ENCODE measurements at regions not wholly inside any gene's neighbourhood (a gene's known extent, or its start where the extent isn't known, plus 50 kb on each side); places are given as distances from the start of the nearest gene placed in this dataset.
"Not testable (repeated sequence)": the region's sequence is repeated elsewhere in the genome, so short reads cannot be mapped to it uniquely, and the experiment has no call there.

DNA sequence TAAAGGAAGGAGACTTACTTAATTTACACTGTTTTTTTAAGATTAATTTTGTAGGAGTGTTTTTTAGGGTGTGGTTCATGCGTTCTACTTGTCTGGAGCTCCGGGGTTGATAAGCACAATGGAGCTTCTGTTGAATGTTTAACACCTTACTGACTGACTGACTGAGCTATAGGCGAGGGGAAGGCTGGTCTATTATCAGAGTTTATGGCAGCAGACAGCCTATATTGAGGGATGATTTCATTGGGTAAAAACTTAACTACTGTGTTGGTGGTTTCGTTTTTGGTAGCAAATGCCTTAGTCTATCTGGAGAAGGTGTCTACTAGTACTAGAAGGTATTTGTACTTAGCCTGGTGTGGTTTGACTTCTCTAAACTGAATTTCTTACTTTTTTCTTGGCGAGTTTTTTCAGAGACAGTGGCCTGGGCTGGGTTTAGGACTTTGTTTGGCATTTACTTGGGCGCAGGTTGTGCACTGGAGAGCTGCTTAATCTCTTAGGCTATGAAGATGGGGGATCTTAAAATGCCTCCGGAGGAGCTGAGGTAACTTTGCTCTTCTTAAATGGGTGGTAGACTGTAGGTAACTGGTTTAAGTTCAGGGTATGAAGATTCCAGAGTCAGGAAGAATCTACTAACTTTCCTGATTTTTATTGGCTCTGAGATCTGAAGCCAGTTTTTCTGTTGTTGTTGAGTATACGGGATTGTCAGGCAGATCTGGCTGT lies 130.2 kb downstream of the ART5 start:
- not testable (repeated sequence) for TF ChIP-seq KLF16 (CRISPR knock-in tag; IDR thresholded peaks at IDR 0.05); U2AF1 (optimal IDR thresholded peaks at IDR 0.05; ENCODE audit: low read depth, low read length); HNRNPK (IDR thresholded peaks at IDR 0.05; ENCODE audit: low read depth, low read length, poor library complexity, severe bottlenecking); MEIS1 (CRISPR knock-in tag; IDR thresholded peaks at IDR 0.05; ENCODE audit: borderline replicate concordance); FOSL1 (CRISPR knock-in tag; IDR thresholded peaks at IDR 0.05; ENCODE audit: borderline replicate concordance); EP300 (IDR thresholded peaks at IDR 0.05; ENCODE audit: low read depth in 2 of 2, low read length in 2 of 2); EP300 (CRISPR knock-in tag; IDR thresholded peaks at IDR 0.05; ENCODE audit: borderline replicate concordance); ELF4 (CRISPR knock-in tag; IDR thresholded peaks at IDR 0.05; ENCODE audit: borderline replicate concordance); TAF15 (IDR thresholded peaks at IDR 0.05; ENCODE audit: low read depth, low read length, poor library complexity, severe bottlenecking)
- TF ChIP-seq, protein P1, sequence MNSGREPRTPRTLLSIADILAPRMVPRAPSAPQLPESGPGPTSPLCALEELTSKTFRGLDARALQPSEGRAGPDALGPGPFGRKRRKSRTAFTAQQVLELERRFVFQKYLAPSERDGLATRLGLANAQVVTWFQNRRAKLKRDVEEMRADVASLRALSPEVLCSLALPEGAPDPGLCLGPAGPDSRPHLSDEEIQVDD (CRISPR knock-in tag; IDR thresholded peaks at IDR 0.05; ENCODE audit: borderline replicate concordance), result not testable (repeated sequence)
- TF ChIP-seq, protein P2, sequence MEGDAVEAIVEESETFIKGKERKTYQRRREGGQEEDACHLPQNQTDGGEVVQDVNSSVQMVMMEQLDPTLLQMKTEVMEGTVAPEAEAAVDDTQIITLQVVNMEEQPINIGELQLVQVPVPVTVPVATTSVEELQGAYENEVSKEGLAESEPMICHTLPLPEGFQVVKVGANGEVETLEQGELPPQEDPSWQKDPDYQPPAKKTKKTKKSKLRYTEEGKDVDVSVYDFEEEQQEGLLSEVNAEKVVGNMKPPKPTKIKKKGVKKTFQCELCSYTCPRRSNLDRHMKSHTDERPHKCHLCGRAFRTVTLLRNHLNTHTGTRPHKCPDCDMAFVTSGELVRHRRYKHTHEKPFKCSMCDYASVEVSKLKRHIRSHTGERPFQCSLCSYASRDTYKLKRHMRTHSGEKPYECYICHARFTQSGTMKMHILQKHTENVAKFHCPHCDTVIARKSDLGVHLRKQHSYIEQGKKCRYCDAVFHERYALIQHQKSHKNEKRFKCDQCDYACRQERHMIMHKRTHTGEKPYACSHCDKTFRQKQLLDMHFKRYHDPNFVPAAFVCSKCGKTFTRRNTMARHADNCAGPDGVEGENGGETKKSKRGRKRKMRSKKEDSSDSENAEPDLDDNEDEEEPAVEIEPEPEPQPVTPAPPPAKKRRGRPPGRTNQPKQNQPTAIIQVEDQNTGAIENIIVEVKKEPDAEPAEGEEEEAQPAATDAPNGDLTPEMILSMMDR (CRISPR knock-in tag; IDR thresholded peaks at IDR 0.05), result not testable (repeated sequence)
- TF ChIP-seq, protein P3, sequence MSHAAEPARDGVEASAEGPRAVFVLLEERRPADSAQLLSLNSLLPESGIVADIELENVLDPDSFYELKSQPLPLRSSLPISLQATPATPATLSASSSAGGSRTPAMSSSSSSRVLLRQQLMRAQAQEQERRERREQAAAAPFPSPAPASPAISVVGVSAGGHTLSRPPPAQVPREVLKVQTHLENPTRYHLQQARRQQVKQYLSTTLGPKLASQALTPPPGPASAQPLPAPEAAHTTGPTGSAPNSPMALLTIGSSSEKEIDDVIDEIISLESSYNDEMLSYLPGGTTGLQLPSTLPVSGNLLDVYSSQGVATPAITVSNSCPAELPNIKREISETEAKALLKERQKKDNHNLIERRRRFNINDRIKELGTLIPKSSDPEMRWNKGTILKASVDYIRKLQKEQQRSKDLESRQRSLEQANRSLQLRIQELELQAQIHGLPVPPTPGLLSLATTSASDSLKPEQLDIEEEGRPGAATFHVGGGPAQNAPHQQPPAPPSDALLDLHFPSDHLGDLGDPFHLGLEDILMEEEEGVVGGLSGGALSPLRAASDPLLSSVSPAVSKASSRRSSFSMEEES (CRISPR knock-in tag; IDR thresholded peaks at IDR 0.05), result not testable (repeated sequence)

Measured in HepG2 (cell line).